Sigmoid colon (tissue), 6 donors: ENCODE measurements at regions not wholly inside any gene's neighbourhood (a gene's known extent, or its start where the extent isn't known, plus 50 kb on each side); places are given as distances from the start of the nearest gene placed in this dataset.

ENCODE experiments used
- DNase-seq: peaks from one replicate; pipeline ENCODE4 v3.0.0-alpha.2; 2019
- H3K27ac ChIP-seq, 4 donors: fragments of 200-600 bp; sonication (generic); one replicate each; pipeline ENCODE4 v1.5.1; 2016 to 2019; ENCODE audit warnings: mild to moderate bottlenecking in 1 of 4
- H3K27me3 ChIP-seq, 3 donors: fragments of 200-600 bp; sonication (generic); one replicate each; pipeline ENCODE4 v1.5.1; 2019; ENCODE audit warnings: mild to moderate bottlenecking in 1 of 3
- H3K36me3 ChIP-seq, 4 donors: fragments of 200-600 bp; sonication (generic); one replicate each; pipeline ENCODE4 v1.5.1; 2016 to 2019
- H3K4me1 ChIP-seq, 4 donors: fragments of 200-600 bp; sonication (generic); one replicate each; pipeline ENCODE4 v1.5.1; 2017 to 2019
- H3K4me3 ChIP-seq, 4 donors: fragments of 200-600 bp; sonication (generic); one replicate each; pipeline ENCODE4 v1.5.1; 2017 to 2019; ENCODE audit warnings: mild to moderate bottlenecking in 2 of 4, moderate library complexity in 1 of 4
- H3K9me3 ChIP-seq, 4 donors: fragments of 200-600 bp in 3 of 4; sonication (generic) in 3 of 4; one replicate each; pipeline versions ENCODE4 v1.5.1 to v1.6.1; 2013 to 2019
- CTCF ChIP-seq, 4 experiments: fragments of 450-650 bp in 3 of 4; fragments of 200-600 bp in 1 of 4; IDR thresholded peaks; one replicate each; pipeline ENCODE4 v1.5.1; 2016 to 2019; ENCODE audit warnings: antibody characterized with exemption in 4 of 4, mild to moderate bottlenecking in 3 of 4, moderate library complexity in 2 of 4
- EP300 ChIP-seq, 4 donors: sonication (generic); formaldehyde crosslinking; IDR thresholded peaks; one replicate each; pipeline ENCODE4 v1.6.1; 2017; ENCODE audit warnings: antibody characterized with exemption in 4 of 4
- POLR2A ChIP-seq, 2 donors: fragments of 450-650 bp; IDR thresholded peaks; one replicate each; pipeline ENCODE4 v1.6.1; 2016; ENCODE audit warnings: antibody characterized with exemption in 2 of 2, mild to moderate bottlenecking in 2 of 2, moderate library complexity in 2 of 2
- POLR2AphosphoS5 ChIP-seq, 4 donors: sonication (generic); formaldehyde crosslinking; IDR thresholded peaks; one replicate each; pipeline ENCODE4 v1.6.1; 2017; ENCODE audit warnings: antibody characterized with exemption in 4 of 4
- WGBS, 2 donors: extraction: QIAGEN DNeasy Blood & Tissue Kit; methylation state at CpG; one replicate each; pipeline ENCODE4 v1.1.7; 2013; 5-methylcytosine and 5-hydroxymethylcytosine counted together
- intact Hi-C: fragments of 100-400 bp; cut with DNase I; formaldehyde crosslinking; loops from one replicate; pipeline ENCODE4 v1.15.1; 2023
- donor health status: healthy with polysubstance abuse.
- donor health status: healthy.

- intact Hi-C loops = no loop called here
- no peaks in the 10 kb centered on the region for H3K9me3 ChIP-seq
- TF ChIP-seq POLR2A (IDR thresholded peaks at IDR 0.05) (no peak), CTCF (IDR thresholded peaks at IDR 0.05) (no peak), POLR2AphosphoS5 (IDR thresholded peaks at IDR 0.05) (no peak), EP300 (IDR thresholded peaks at IDR 0.05) (no peak)
- no peaks in the 10 kb centered on the region for H3K36me3 ChIP-seq
- H3K4me1 ChIP-seq = no peaks in the 10 kb centered on the region
- no peaks in the 10 kb centered on the region for H3K27me3 ChIP-seq
- no peak overlapping the region for H3K4me3 ChIP-seq
- H3K27ac ChIP-seq = no peak overlapping the region
- no peak for DNase-seq
Observed at GRCh38 chr2:83378921-83379320, 1080.2 kb downstream of the SUCLG1 start.

GRCh38 chr2:83376731-83377130 lies 1082.3 kb downstream of the SUCLG1 start:
- intact Hi-C loops = no loop called here

GRCh38 chr2:83370419-83370762 lies 1088.7 kb downstream of the SUCLG1 start:
- intact Hi-C loops = no loop called here
- no peaks in the 10 kb centered on the region for H3K9me3 ChIP-seq
- TF ChIP-seq POLR2A (IDR thresholded peaks at IDR 0.05) = no peak
- TF ChIP-seq EP300 (IDR thresholded peaks at IDR 0.05) = no peak
- TF ChIP-seq POLR2AphosphoS5 (IDR thresholded peaks at IDR 0.05) = no peak
- TF ChIP-seq CTCF (IDR thresholded peaks at IDR 0.05) = no peak
- no peaks in the 10 kb centered on the region for H3K36me3 ChIP-seq
- no peak overlapping the region for H3K27ac ChIP-seq
- no peaks in the 10 kb centered on the region for H3K4me1 ChIP-seq
- DNase-seq = no peak
- H3K27me3 ChIP-seq = no peaks in the 10 kb centered on the region
- 64 to 82% methylated on average over 2 of the region's 2 CpGs for whole genome bisulfite sequencing, 2 donors
- no peak overlapping the region for H3K4me3 ChIP-seq

More at GRCh38 chr2:83376731-83377130, 1082.3 kb downstream of the SUCLG1 start:
- no peak for DNase-seq
- Histone ChIP-seq H3K27ac (no peak overlapping the region), H3K9me3 (no peaks in the 10 kb centered on the region), H3K27me3 (no peaks in the 10 kb centered on the region), H3K4me3 (no peak overlapping the region), H3K36me3 (no peaks in the 10 kb centered on the region), H3K4me1 (no peaks in the 10 kb centered on the region)
- TF ChIP-seq CTCF (IDR thresholded peaks at IDR 0.05) = no peak
- no peak for TF ChIP-seq POLR2A (IDR thresholded peaks at IDR 0.05)
- WGBS, 2 donors = 52 to 70% methylated on average over 2 of the region's 2 CpGs

GRCh38 chr2:83369601-83370418 lies 1089.3 kb downstream of the SUCLG1 start:
- 84 to 92% methylated on average over 6 of the region's 6 CpGs for WGBS, 2 donors

More at GRCh38 chr2:83369601-83370418, 1089.3 kb downstream of the SUCLG1 start:
- Histone ChIP-seq H3K9me3 (no peaks in the 10 kb centered on the region), H3K4me3 (no peak overlapping the region), H3K36me3 (no peaks in the 10 kb centered on the region), H3K27me3 (no peaks in the 10 kb centered on the region), H3K4me1 (no peaks in the 10 kb centered on the region), H3K27ac (no peak overlapping the region)
- TF ChIP-seq EP300 (IDR thresholded peaks at IDR 0.05) (no peak), CTCF (IDR thresholded peaks at IDR 0.05) (no peak), POLR2AphosphoS5 (IDR thresholded peaks at IDR 0.05) (no peak), POLR2A (IDR thresholded peaks at IDR 0.05) (no peak)
- no peak for DNase-seq
- intact Hi-C loops = no loop called here
